K562 (cell line): ENCODE measurements at regions not wholly inside any gene's neighbourhood (a gene's known extent, or its start where the extent isn't known, plus 50 kb on each side); places are given as distances from the start of the nearest gene placed in this dataset.

Source experiments
- BRCA1 ChIP-seq, 2 experiments: fragments of 450-650 bp in 1 of 2; sonication (generic) in 1 of 2; formaldehyde crosslinking in 1 of 2; IDR thresholded peaks; 2 replicates each; pipeline versions ENCODE4 v1.5.0 to v1.6.1; 2017 to 2020; ENCODE audit warnings: mild to moderate bottlenecking in 1 of 2, missing genetic modification reagents in 1 of 2
- HDAC3 ChIP-seq: fragments of 450-650 bp; IDR thresholded peaks from 2 replicates; pipeline ENCODE4 v1.6.1; 2018; ENCODE audit warnings: borderline replicate concordance, mild to moderate bottlenecking, moderate library complexity; ENCODE audit not compliant: partially characterized antibody
- NCOR1 ChIP-seq: fragments of 450-650 bp; IDR thresholded peaks from 2 replicates; pipeline ENCODE4 v1.6.1; 2016; ENCODE audit warnings: mild to moderate bottlenecking, moderate library complexity
- POLR3A ChIP-seq: IDR thresholded peaks from 2 replicates; pipeline ENCODE4 v1.6.1; 2011; ENCODE audit warnings: borderline replicate concordance, mild to moderate bottlenecking, moderate library complexity; ENCODE audit not compliant: insufficient read length, insufficient read depth; ENCODE audit errors: extremely low read depth
- RNF2 ChIP-seq: sonication (generic); IDR thresholded peaks from 2 replicates; pipeline ENCODE4 v1.6.1; 2016
- SMAD2 ChIP-seq: fragments of 150-350 bp; IDR thresholded peaks from 2 replicates; pipeline ENCODE4 v1.6.1; 2014; ENCODE audit warnings: low read depth, mild to moderate bottlenecking, low read length

DNA sequence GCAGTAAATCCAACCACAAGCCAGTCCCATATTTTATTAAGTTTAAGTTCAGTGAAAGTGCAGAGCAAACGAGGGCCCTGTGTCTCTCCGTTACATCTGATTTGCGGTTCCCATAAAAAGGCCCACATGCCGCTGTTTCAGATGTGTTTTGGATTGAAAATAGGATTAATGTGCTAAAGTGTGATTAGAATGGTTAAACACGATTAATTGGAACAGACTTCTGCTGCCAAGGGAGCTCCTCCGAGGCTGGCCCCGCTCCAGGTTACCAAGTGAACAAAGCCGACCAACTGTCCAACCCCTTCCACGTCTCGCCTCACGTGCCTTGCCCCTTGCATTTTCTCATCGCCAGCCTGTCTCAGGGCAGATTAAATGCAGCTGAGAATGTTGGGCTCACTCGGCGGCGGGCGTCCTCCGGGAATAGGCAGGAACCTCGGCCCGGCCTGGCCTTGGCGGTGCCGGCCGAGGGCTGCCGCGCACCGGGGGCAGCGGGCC is 166.5 kb upstream of the GSC start:
- TF ChIP-seq NCOR1 (no peak), BRCA1 (IDR thresholded peaks at IDR 0.05) (no peak), BRCA1 (CRISPR knock-in tag; IDR thresholded peaks at IDR 0.05) (no peak), POLR3A (no peak), SMAD2 (no peak), HDAC3 (no peak), RNF2 (no peak)
